Subcutaneous abdominal adipose tissue (tissue), 5 donors: ENCODE measurements at regions not wholly inside any gene's neighbourhood (a gene's known extent, or its start where the extent isn't known, plus 50 kb on each side); places are given as distances from the start of the nearest gene placed in this dataset.
"Not testable (repeated sequence)": the region's sequence is repeated elsewhere in the genome, so short reads cannot be mapped to it uniquely, and the experiment has no call there.

Experiments
- H3K27ac ChIP-seq: one replicate; pipeline ENCODE4 v1.7.0; 2013; ENCODE audit warnings: low read depth, mild to moderate bottlenecking, inconsistent platforms, low read length, moderate library complexity
- H3K27me3 ChIP-seq, 5 donors: one replicate each; pipeline ENCODE4 v1.7.0; 2013; ENCODE audit warnings: low read length in 5 of 5, inconsistent platforms in 1 of 5; ENCODE audit not compliant: control insufficient read depth in 5 of 5, insufficient read depth in 4 of 5
- H3K36me3 ChIP-seq, 5 donors: one replicate each; pipeline ENCODE4 v1.7.0; 2013; ENCODE audit warnings: low read length in 5 of 5; ENCODE audit not compliant: control insufficient read depth in 5 of 5, insufficient read depth in 5 of 5
- H3K4me1 ChIP-seq, 5 donors: one replicate each; pipeline ENCODE4 v1.7.0; 2013; ENCODE audit warnings: low read length in 5 of 5, mild to moderate bottlenecking in 3 of 5, moderate library complexity in 1 of 5; ENCODE audit not compliant: control insufficient read depth in 5 of 5, insufficient read depth in 5 of 5
- H3K4me3 ChIP-seq, 5 donors: one replicate each; pipeline ENCODE4 v1.7.0; 2013; ENCODE audit warnings: low read length in 5 of 5, low read depth in 1 of 5
- H3K9ac ChIP-seq, 5 donors: one replicate each; pipeline ENCODE4 v1.7.0; 2013; ENCODE audit warnings: low read length in 5 of 5, mild to moderate bottlenecking in 4 of 5, moderate library complexity in 3 of 5
- H3K9me3 ChIP-seq, 5 donors: one replicate each; pipeline ENCODE4 v1.7.0; 2013; ENCODE audit warnings: low read length in 5 of 5; ENCODE audit not compliant: control insufficient read depth in 5 of 5
- donor health status: healthy.
- donor health status: healthy.
- donor health status: healthy.
- donor health status: healthy.
- donor health status: healthy.

DNA sequence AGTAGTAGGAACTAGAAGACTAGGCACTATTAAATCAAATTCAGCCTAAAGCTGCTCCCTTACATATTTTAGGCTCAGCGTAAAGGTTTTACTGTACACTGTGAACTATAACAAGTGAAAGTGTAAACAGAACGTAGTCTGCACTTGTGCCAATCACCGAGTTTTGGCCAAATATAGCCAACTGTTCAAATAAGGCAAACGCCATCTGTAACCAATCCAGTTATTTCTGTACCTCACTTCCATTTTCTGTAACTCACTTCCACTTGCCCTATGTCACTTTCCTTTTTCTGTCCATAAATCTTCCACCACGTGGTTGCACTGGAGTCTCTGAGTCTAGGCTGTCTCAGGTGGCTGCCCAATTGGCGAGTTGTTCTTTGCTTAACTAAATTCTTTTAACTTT is 2132.2 kb downstream of the LRRC4C start:
- Histone ChIP-seq H3K36me3 (no peaks in the 10 kb centered on the region), H3K27me3 (no peaks in the 10 kb centered on the region), H3K4me1 (no peaks in the 10 kb centered on the region), H3K4me3 (no peak overlapping the region), H3K27ac (no peak overlapping the region), H3K9ac (no peak overlapping the region), H3K9me3 (no peaks in the 10 kb centered on the region)

DNA sequence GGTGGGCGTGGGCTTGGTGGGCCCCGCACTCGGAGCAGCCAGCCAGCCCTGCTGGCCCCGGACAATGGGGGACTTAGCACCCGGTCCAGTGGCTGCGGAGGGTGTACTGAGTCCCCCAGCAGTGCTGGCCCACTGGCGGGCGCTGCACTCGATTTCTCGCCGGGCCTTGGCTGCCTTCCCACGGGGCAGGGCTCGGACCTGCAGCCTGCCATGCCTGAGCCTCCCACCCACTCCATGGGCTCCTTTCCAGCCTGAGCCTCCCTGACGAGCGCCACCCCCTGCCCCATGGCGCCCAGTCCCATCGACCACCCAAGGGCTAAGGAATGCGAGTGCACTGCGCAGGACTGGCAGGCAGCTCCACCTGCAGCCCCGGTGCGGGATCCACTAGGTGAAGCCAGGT is 2147.6 kb downstream of the LRRC4C start:
- not testable (repeated sequence) for H3K4me3 ChIP-seq, H3K9me3 ChIP-seq, H3K4me1 ChIP-seq, H3K36me3 ChIP-seq, H3K27me3 ChIP-seq, H3K27ac ChIP-seq, H3K9ac ChIP-seq

DNA sequence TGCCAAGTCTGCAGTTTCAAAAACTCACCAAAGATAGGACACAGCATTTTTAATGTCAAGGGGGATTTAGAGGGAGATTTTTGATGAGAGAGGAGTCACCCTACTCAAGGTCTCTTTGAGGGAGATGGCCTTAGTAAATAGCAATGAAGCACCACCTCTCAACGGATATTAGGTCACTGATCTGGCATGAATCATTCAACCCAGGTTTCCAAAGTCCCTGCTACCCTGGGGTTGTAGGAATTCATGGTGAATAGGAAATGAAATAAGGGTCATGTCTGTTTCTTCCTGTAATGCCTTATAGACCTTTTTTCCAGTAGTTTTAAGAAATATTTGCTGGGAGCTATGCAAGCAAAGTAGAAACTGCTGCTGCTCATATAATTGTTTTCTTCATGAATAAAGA is 2154.9 kb downstream of the LRRC4C start:
- no peaks in the 10 kb centered on the region for H3K4me1 ChIP-seq
- no peak overlapping the region for H3K9ac ChIP-seq
- H3K27me3 ChIP-seq: no peaks in the 10 kb centered on the region
- no peak overlapping the region for H3K27ac ChIP-seq
- no peaks in the 10 kb centered on the region for H3K36me3 ChIP-seq
- peaks cover 0 to 6% (median 4%) of the 10 kb centered on the region in 5 donors for H3K9me3 ChIP-seq
- H3K4me3 ChIP-seq: no peak overlapping the region

DNA sequence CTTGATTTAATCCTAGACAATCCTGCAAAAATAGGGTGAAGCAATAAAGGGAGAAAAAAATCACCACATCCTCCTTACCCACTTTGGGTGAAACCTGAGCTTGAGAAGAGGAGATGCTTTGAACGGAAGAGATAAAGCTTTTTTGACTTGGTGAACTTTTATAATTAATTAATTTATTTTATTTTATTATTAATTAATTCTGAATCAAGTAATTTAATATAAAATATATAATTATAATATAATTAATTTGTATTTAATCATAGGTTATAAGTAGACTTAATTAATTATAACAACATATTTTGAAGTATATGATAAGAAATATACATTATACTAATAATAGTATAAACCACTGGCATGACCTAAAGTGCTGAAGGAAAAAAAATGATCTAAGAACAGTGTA is 2164.8 kb downstream of the LRRC4C start:
- Histone ChIP-seq H3K27me3 (no peaks in the 10 kb centered on the region), H3K4me3 (no peak overlapping the region), H3K4me1 (no peaks in the 10 kb centered on the region), H3K9me3 (peaks cover 0 to 10% (median 0%) of the 10 kb centered on the region in 5 donors), H3K36me3 (no peaks in the 10 kb centered on the region), H3K9ac (no peak overlapping the region), H3K27ac (no peak overlapping the region)

DNA sequence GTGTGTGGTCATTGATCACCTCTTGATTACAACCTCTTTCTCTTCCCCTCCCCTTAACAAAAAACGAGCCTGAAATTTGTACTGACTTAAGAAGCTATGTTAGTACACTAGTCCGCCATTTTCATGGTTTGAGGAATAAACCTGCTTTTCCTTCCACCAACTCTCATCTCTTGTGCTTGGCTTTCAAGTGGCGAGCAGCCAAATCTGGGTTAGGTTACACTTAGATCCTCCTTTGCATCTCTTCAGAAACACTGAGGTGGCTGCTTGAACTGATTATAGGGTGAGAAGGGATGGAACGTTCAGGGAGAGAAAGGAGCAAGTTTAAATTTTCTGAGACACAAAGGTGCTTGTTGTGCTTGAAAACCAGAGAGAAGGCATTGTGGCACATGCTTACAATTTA is 2171.4 kb downstream of the LRRC4C start:
- no peak overlapping the region for H3K4me3 ChIP-seq
- no peak overlapping the region for H3K9ac ChIP-seq
- H3K4me1 ChIP-seq: no peaks in the 10 kb centered on the region
- H3K27ac ChIP-seq: no peak overlapping the region
- H3K9me3 ChIP-seq: peaks cover 0 to 12% (median 3%) of the 10 kb centered on the region in 5 donors
- no peaks in the 10 kb centered on the region for H3K36me3 ChIP-seq
- no peaks in the 10 kb centered on the region for H3K27me3 ChIP-seq

DNA sequence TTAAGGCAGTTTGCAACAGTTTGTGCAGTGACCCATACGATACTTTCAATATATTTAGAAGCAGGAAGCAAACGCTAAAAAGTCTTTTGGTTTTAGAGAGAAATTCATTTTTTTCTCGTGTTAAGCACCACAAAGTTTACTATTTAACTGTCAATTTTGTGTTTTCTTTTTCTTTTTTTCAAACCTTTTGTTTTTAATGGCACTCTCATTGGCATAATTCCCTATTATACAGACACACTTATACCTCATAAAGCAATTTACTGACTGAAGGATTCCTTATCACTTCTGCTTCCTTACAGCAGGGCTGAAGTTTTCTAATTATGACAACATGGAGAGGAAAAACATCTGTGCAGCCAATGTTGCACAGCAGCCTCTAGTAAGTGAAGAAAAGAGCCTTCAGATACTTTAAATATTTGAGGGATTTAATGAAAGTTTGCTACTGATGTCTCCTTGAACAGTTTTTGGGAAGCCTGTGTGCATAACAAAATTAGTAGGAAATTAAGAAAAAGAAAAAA is 2191.2 kb downstream of the LRRC4C start:
- Histone ChIP-seq H3K9me3 (peaks cover 0 to 5% (median 0%) of the 10 kb centered on the region in 5 donors), H3K27me3 (no peaks in the 10 kb centered on the region), H3K9ac (no peak overlapping the region), H3K36me3 (no peaks in the 10 kb centered on the region), H3K4me3 (no peak overlapping the region), H3K27ac (no peak overlapping the region), H3K4me1 (no peaks in the 10 kb centered on the region)

DNA sequence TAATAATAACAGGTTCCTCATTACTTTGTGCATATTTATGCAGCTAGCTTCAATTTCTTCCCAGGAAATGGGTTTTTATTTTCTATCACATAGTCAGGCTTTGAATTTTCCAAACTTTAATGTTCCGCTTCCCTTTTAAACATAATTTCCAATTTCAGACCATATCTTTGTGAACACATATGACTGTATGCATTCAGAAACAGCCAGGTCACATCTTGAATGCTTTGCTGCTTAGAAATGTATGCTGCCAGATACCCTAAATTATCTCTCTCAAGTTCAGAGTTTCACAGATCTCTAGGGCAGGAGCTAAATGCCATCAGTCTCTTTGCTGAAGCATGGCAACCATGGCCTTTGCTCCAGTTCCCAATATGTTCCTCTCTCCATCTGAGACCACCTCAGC is 2203.8 kb downstream of the LRRC4C start:
- Histone ChIP-seq H3K4me3 (no peak overlapping the region), H3K4me1 (no peaks in the 10 kb centered on the region), H3K9ac (no peak overlapping the region), H3K27me3 (no peaks in the 10 kb centered on the region), H3K27ac (no peak overlapping the region), H3K36me3 (no peaks in the 10 kb centered on the region), H3K9me3 (peaks cover 7 to 23% (median 21%) of the 10 kb centered on the region in 5 donors)

DNA sequence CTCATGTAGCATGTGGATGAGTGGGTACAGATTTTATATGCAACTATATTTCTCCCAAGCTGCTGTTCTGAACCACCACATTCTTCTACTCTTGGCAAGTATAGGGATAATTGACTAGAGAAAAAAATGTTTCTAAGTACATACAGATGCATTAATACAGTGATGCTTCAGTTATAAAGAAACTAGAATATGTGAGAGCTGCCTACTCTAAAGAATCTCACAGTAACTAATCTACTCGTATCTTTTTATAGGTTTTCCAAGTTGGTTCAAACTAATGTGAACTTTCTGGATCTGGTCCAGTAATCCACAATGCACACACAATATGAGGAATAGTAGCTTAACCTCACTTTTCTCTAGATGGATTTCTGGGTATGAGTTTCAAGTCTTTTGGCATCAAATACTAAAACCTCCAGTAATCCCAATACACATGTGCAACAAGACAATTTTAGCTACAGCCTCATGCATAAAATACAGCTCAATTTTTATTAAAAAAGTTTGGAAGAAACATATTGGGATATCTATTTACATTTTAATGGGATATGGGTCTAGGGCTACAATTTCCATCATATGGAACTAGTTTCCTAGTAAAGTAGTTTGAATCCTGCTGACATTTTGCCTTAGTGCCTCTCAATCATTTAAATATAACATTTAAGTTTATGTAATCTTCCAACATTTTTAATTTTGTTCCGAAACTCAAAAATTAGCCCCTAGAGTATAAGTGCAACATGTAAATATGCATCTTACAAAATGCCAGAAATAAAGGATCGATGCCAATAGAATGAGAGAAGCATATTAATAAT is 2209.7 kb downstream of the LRRC4C start:
- peaks cover 0 to 6% (median under 1%) of the 10 kb centered on the region in 5 donors for H3K9me3 ChIP-seq
- H3K4me1 ChIP-seq: no peaks in the 10 kb centered on the region
- no peak overlapping the region for H3K27ac ChIP-seq
- H3K9ac ChIP-seq: no peak overlapping the region
- H3K36me3 ChIP-seq: no peaks in the 10 kb centered on the region
- no peak overlapping the region for H3K4me3 ChIP-seq
- no peaks in the 10 kb centered on the region for H3K27me3 ChIP-seq

DNA sequence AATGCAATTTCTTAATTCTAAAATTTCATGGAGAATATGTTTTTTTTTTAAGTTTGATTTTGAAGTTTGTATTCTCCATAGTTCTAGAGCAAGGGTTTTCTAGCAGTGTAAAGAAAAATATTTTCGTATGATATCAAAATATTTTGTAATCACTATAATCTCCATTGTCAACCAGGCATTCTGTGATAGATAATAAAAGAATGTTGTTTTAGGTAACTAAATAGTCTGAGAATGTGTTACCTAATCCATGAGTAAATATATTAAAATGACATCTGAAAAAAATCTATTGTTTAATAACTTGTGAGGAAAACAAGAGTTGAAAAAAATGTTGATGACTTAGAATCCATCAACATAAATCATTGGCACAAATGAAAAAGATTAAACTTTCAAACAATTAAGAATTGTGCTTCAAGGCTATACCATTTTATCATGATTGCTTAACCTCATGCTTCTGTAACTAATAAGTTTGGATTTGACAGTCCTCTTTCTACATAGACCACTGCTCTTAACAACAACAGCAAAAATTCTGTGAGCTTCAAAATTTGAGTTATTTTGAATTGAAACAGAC is 2211.8 kb downstream of the LRRC4C start:
- H3K27me3 ChIP-seq: no peaks in the 10 kb centered on the region
- H3K4me3 ChIP-seq: no peak overlapping the region
- H3K9me3 ChIP-seq: peaks cover 0 to 4% (median 0%) of the 10 kb centered on the region in 5 donors
- no peak overlapping the region for H3K9ac ChIP-seq
- no peaks in the 10 kb centered on the region for H3K4me1 ChIP-seq
- no peak overlapping the region for H3K27ac ChIP-seq
- no peaks in the 10 kb centered on the region for H3K36me3 ChIP-seq

DNA sequence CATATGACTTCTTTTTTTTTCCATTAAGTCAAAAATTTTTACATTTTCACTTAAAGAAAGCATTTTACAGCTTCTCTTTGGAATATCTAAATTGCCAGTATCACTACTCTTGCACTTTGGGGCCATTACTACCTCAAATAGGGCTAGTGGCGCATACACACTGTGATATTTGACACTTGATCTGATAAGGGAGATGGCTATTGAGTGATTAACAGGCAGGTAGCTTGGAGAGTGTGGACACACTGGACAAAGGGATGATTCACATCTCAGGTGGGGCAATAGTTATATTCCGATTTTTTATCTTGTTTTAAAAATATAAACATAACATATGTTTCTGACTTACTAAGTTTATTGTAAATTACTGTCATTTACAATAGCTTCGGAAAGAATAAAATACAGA is 2219.9 kb downstream of the LRRC4C start:
- Histone ChIP-seq H3K27me3 (no peaks in the 10 kb centered on the region), H3K36me3 (no peaks in the 10 kb centered on the region), H3K27ac (no peak overlapping the region), H3K4me1 (no peaks in the 10 kb centered on the region), H3K9ac (no peak overlapping the region), H3K4me3 (no peak overlapping the region), H3K9me3 (peaks cover 0 to 4% (median 0%) of the 10 kb centered on the region in 5 donors)
